GM18907 (cell line): ENCODE measurements at regions not wholly inside any gene's neighbourhood (a gene's known extent, or its start where the extent isn't known, plus 50 kb on each side); places are given as distances from the start of the nearest gene placed in this dataset.

Source experiments
- ATAC-seq: cut with Tn5 transposase; IDR thresholded peaks from one replicate; pipeline ENCODE4 v1.9.1; 2021; ENCODE audit warnings: mild to moderate bottlenecking, moderate library complexity; ENCODE audit not compliant: unreplicated experiment

GRCh38 chr1:201705389-201705788, 123.6 kb upstream of the IPO9 start:
- ATAC-seq: no peak

- ATAC-seq: no peak
These were observed 122.8 kb upstream of the IPO9 start for GRCh38 chr1:201706109-201706508.

- ATAC-seq: no peak
These were observed 121.9 kb upstream of the IPO9 start for GRCh38 chr1:201707027-201707426.

GRCh38 chr1:201707656-201708055, 121.3 kb upstream of the IPO9 start:
- no peak for ATAC-seq

GRCh38 chr1:201708085-201708512, 120.9 kb upstream of the IPO9 start:
- ATAC-seq: no peak

GRCh38 chr1:201708691-201709090, 120.3 kb upstream of the IPO9 start:
- no peak for ATAC-seq

GRCh38 chr1:201709564-201710295, 119.2 kb upstream of the IPO9 start:
- no peak for ATAC-seq

GRCh38 chr1:201710632-201711597, 118.0 kb upstream of the IPO9 start:
- no peak for ATAC-seq

- ATAC-seq: no peak
These were observed 117.1 kb upstream of the IPO9 start for GRCh38 chr1:201711811-201712210.

- no peak for ATAC-seq
These were observed 116.4 kb upstream of the IPO9 start for GRCh38 chr1:201712387-201713085.

GRCh38 chr1:201713086-201713810, 115.7 kb upstream of the IPO9 start:
- ATAC-seq: no peak

- ATAC-seq: no peak
These were observed 114.2 kb upstream of the IPO9 start for GRCh38 chr1:201714542-201715329.

GRCh38 chr1:201715351-201715750, 113.6 kb upstream of the IPO9 start:
- ATAC-seq: no peak

- no peak for ATAC-seq
These were observed 112.9 kb upstream of the IPO9 start for GRCh38 chr1:201715801-201716741.

GRCh38 chr1:201716742-201717135, 112.2 kb upstream of the IPO9 start:
- no peak for ATAC-seq

GRCh38 chr1:201717286-201717685, 111.7 kb upstream of the IPO9 start:
- ATAC-seq: no peak

- ATAC-seq: no peak
These were observed 110.4 kb upstream of the IPO9 start for GRCh38 chr1:201718346-201719202.
